ENCODE measurements at regions not wholly inside any gene's neighbourhood (a gene's known extent, or its start where the extent isn't known, plus 50 kb on each side); places are given as distances from the start of the nearest gene placed in this dataset.

- Histone ChIP-seq H3K27me3 (ENCODE audit: control insufficient read depth in 1 of 2, insufficient read depth in 2 of 2, low read length in 2 of 2) (no peaks in the 10 kb centered on the region), H3K4me3 (ENCODE audit: low read length) (no peak overlapping the region), H3K27ac (ENCODE audit: low read depth in 1 of 2, low read length in 2 of 2) (no peak overlapping the region), H3K36me3 (ENCODE audit: insufficient read depth, low read length) (no peaks in the 10 kb centered on the region), H3K4me1 (ENCODE audit: insufficient read depth, low read length) (no peaks in the 10 kb centered on the region), H3K9me3 (ENCODE audit: control insufficient read depth in 1 of 2, insufficient read depth in 1 of 2, low read length in 2 of 2) (peaks cover 0 to 8% of the 10 kb centered on the region in 2 experiments)
- DNase-seq (no peak), ATAC-seq (ENCODE audit: poor library complexity) (no peak)
- CTCF ChIA-PET = no interaction called here
- no peak overlapping the region for H3K27ac Mint-ChIP-seq
- no peak for TF ChIP-seq CTCF (IDR thresholded peaks at IDR 0.05)
- intact Hi-C loops (cut with DNase I, micrococcal nuclease) = no loop called here
- POLR2A ChIA-PET = no interaction called here
- H3K4me1 Mint-ChIP-seq (ENCODE audit: low read depth) = no peaks in the 10 kb centered on the region
- H3K27me3 Mint-ChIP-seq = no peaks in the 10 kb centered on the region
- no peaks in the 10 kb centered on the region for H3K36me3 Mint-ChIP-seq (ENCODE audit: low read depth)
- H3K9me3 Mint-ChIP-seq = no peaks in the 10 kb centered on the region
- no peak overlapping the region for H3K4me3 Mint-ChIP-seq
Measured at GRCh38 chr7:41147606-41148485, 555.0 kb downstream of the INHBA start.

GRCh38 chr7:41146429-41146828 is 556.5 kb downstream of the INHBA start:
- Histone ChIP-seq H3K4me1 (ENCODE audit: insufficient read depth, low read length) (no peaks in the 10 kb centered on the region), H3K9me3 (ENCODE audit: control insufficient read depth in 1 of 2, insufficient read depth in 1 of 2, low read length in 2 of 2) (peaks cover 0 to 8% of the 10 kb centered on the region in 2 experiments), H3K27me3 (ENCODE audit: control insufficient read depth in 1 of 2, insufficient read depth in 2 of 2, low read length in 2 of 2) (no peaks in the 10 kb centered on the region), H3K27ac (ENCODE audit: low read depth in 1 of 2, low read length in 2 of 2) (no peak overlapping the region), H3K36me3 (ENCODE audit: insufficient read depth, low read length) (no peaks in the 10 kb centered on the region), H3K4me3 (ENCODE audit: low read length) (no peak overlapping the region)
- DNase-seq (no peak), ATAC-seq (ENCODE audit: poor library complexity) (no peak)
- ChIA-PET CTCF (no interaction called here), POLR2A (no interaction called here)
- no peaks in the 10 kb centered on the region for H3K36me3 Mint-ChIP-seq (ENCODE audit: low read depth)
- H3K9me3 Mint-ChIP-seq = peaks cover 3% of the 10 kb centered on the region
- intact Hi-C loops (cut with DNase I, micrococcal nuclease) = no loop called here
- no peaks in the 10 kb centered on the region for H3K27me3 Mint-ChIP-seq
- no peak for TF ChIP-seq CTCF (IDR thresholded peaks at IDR 0.05)
- H3K27ac Mint-ChIP-seq = no peak overlapping the region
- no peak overlapping the region for H3K4me3 Mint-ChIP-seq
- no peaks in the 10 kb centered on the region for H3K4me1 Mint-ChIP-seq (ENCODE audit: low read depth)

- no peak overlapping the region for H3K27ac ChIP-seq (ENCODE audit: low read depth in 1 of 2, low read length in 2 of 2)
- ChIA-PET CTCF (no interaction called here), POLR2A (no interaction called here)
- Mint-ChIP-seq H3K36me3 (ENCODE audit: low read depth) (no peaks in the 10 kb centered on the region), H3K4me3 (no peak overlapping the region), H3K9me3 (peaks cover 3% of the 10 kb centered on the region), H3K27me3 (no peaks in the 10 kb centered on the region), H3K4me1 (ENCODE audit: low read depth) (no peaks in the 10 kb centered on the region), H3K27ac (no peak overlapping the region)
- no peaks in the 10 kb centered on the region for H3K36me3 ChIP-seq (ENCODE audit: insufficient read depth, low read length)
- peaks cover 0 to 8% of the 10 kb centered on the region in 2 experiments for H3K9me3 ChIP-seq (ENCODE audit: control insufficient read depth in 1 of 2, insufficient read depth in 1 of 2, low read length in 2 of 2)
- intact Hi-C loops (cut with DNase I, micrococcal nuclease) = no loop called here
- no peaks in the 10 kb centered on the region for H3K27me3 ChIP-seq (ENCODE audit: control insufficient read depth in 1 of 2, insufficient read depth in 2 of 2, low read length in 2 of 2)
- no peak overlapping the region for H3K4me3 ChIP-seq (ENCODE audit: low read length)
- DNase-seq (no peak), ATAC-seq (ENCODE audit: poor library complexity) (no peak)
- H3K4me1 ChIP-seq (ENCODE audit: insufficient read depth, low read length) = no peaks in the 10 kb centered on the region
- TF ChIP-seq CTCF (IDR thresholded peaks at IDR 0.05) = no peak
Measured at GRCh38 chr7:41145656-41146055, 557.2 kb downstream of the INHBA start.
